GM06990 (cell line): ENCODE measurements at regions not wholly inside any gene's neighbourhood (a gene's known extent, or its start where the extent isn't known, plus 50 kb on each side); places are given as distances from the start of the nearest gene placed in this dataset.

Experiments used
- DNase-seq: peaks from one replicate; pipeline ENCODE4 v3.0.0-alpha.2; 2011; ENCODE audit not compliant: insufficient read length; ENCODE audit errors: extremely low read depth
- H3K27me3 ChIP-seq: replicated peaks from 2 replicates; pipeline ENCODE4 v1.6.0; 2011; ENCODE audit warnings: low read length; ENCODE audit not compliant: control insufficient read depth, insufficient read depth
- H3K36me3 ChIP-seq: 2 replicates; pipeline ENCODE4 v1.5.1; 2011; ENCODE audit warnings: low read length; ENCODE audit not compliant: control insufficient read depth, insufficient read depth
- H3K4me3 ChIP-seq: replicated peaks from 2 replicates; pipeline ENCODE4 v1.5.1; 2011; ENCODE audit warnings: low read depth, mild to moderate bottlenecking, control low read depth, low read length
- CTCF ChIP-seq: IDR thresholded peaks from 2 replicates; pipeline ENCODE4 v1.5.1; 2011; ENCODE audit warnings: low read length, control low read depth, mild to moderate bottlenecking, inconsistent platforms; ENCODE audit not compliant: insufficient read depth, poor library complexity, severe bottlenecking

GRCh38 chr3:83302091-83302490, 1540.6 kb upstream of the GBE1 start:
- Histone ChIP-seq H3K27me3 (no peaks in the 10 kb centered on the region), H3K36me3 (no peaks in the 10 kb centered on the region), H3K4me3 (no peak overlapping the region)
- DNase-seq: no peak
- TF ChIP-seq CTCF: no peak

- no peaks in the 10 kb centered on the region for H3K27me3 ChIP-seq
- DNase-seq: no peak
Observed at GRCh38 chr3:83317605-83318004, 1556.2 kb upstream of the GBE1 start.

GRCh38 chr3:83320726-83321125, 1559.3 kb upstream of the GBE1 start:
- no peak for TF ChIP-seq CTCF
- no peak overlapping the region for H3K4me3 ChIP-seq
- H3K27me3 ChIP-seq: no peaks in the 10 kb centered on the region
- H3K36me3 ChIP-seq: no peaks in the 10 kb centered on the region
- no peak for DNase-seq

More at GRCh38 chr3:83317605-83318004, 1556.2 kb upstream of the GBE1 start:
- Histone ChIP-seq H3K36me3 (no peaks in the 10 kb centered on the region), H3K4me3 (no peak overlapping the region)
- TF ChIP-seq CTCF: no peak

GRCh38 chr3:83321457-83321856, 1560.0 kb upstream of the GBE1 start:
- Histone ChIP-seq H3K27me3 (no peaks in the 10 kb centered on the region), H3K4me3 (no peak overlapping the region), H3K36me3 (no peaks in the 10 kb centered on the region)
- TF ChIP-seq CTCF: no peak
- no peak for DNase-seq

- Histone ChIP-seq H3K36me3 (no peaks in the 10 kb centered on the region), H3K4me3 (no peak overlapping the region), H3K27me3 (no peaks in the 10 kb centered on the region)
- TF ChIP-seq CTCF: no peak
- no peak for DNase-seq
Observed at GRCh38 chr3:83321891-83322290, 1560.4 kb upstream of the GBE1 start.

- no peaks in the 10 kb centered on the region for H3K27me3 ChIP-seq
- TF ChIP-seq CTCF: no peak
- no peak for DNase-seq
- no peak overlapping the region for H3K4me3 ChIP-seq
- no peaks in the 10 kb centered on the region for H3K36me3 ChIP-seq
Observed at GRCh38 chr3:83354205-83354604, 1592.8 kb upstream of the GBE1 start.
